Choroid plexus epithelial cell (primary cell): ENCODE measurements at regions not wholly inside any gene's neighbourhood (a gene's known extent, or its start where the extent isn't known, plus 50 kb on each side); places are given as distances from the start of the nearest gene placed in this dataset.

ENCODE experiments used
- DNase-seq: peaks from one replicate; pipeline ENCODE4 v3.0.0-alpha.2; 2010; ENCODE audit warnings: low read depth
- H3K4me3 ChIP-seq: 2 replicates; pipeline ENCODE4 v1.5.1; 2011; ENCODE audit warnings: low read depth, mild to moderate bottlenecking, control low read depth, low read length, moderate library complexity
- TF ChIP-seq, protein P1 (sequence below): conservative IDR thresholded peaks from 2 replicates; pipeline ENCODE4 v1.5.1; 2011; ENCODE audit warnings: low read depth, mild to moderate bottlenecking, control low read depth, inconsistent platforms, low read length, moderate library complexity

DNA sequence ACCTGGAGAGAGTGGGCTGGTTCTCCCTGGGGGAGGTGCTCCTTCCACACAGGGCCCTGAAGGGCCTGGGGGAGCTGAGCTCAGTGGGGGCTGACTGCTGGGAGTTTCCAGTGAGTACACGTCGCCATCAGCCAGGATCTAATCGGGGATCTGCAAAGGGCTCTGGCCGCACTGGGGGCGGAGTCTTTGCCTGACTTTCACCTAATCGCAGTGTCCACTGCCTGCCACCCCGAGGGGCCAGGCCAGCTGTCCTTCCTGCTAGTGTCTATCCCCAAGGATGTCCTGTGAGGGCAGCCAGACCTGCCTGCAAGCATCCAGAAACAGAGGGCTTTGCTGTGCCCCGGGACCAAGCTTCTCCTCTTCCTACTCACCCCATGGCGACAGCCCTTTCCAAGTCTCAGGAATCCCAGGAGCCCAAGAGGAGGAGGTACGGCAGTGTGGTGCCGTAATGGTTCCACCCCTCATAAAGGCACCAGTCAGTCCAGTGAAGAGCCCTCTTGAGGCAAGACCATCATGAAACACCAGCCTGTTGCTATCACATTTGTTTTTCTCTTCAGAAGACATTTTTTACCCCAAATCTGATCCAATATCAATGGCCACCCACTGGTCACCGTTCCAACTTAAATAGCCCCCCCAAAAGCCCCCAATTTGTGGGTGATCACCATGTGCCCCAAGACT lies 243.1 kb upstream of the ECI2 start:
- no peak for DNase-seq
- TF ChIP-seq, protein P1, sequence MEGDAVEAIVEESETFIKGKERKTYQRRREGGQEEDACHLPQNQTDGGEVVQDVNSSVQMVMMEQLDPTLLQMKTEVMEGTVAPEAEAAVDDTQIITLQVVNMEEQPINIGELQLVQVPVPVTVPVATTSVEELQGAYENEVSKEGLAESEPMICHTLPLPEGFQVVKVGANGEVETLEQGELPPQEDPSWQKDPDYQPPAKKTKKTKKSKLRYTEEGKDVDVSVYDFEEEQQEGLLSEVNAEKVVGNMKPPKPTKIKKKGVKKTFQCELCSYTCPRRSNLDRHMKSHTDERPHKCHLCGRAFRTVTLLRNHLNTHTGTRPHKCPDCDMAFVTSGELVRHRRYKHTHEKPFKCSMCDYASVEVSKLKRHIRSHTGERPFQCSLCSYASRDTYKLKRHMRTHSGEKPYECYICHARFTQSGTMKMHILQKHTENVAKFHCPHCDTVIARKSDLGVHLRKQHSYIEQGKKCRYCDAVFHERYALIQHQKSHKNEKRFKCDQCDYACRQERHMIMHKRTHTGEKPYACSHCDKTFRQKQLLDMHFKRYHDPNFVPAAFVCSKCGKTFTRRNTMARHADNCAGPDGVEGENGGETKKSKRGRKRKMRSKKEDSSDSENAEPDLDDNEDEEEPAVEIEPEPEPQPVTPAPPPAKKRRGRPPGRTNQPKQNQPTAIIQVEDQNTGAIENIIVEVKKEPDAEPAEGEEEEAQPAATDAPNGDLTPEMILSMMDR: no peak
- H3K4me3 ChIP-seq: no peak overlapping the region

DNA sequence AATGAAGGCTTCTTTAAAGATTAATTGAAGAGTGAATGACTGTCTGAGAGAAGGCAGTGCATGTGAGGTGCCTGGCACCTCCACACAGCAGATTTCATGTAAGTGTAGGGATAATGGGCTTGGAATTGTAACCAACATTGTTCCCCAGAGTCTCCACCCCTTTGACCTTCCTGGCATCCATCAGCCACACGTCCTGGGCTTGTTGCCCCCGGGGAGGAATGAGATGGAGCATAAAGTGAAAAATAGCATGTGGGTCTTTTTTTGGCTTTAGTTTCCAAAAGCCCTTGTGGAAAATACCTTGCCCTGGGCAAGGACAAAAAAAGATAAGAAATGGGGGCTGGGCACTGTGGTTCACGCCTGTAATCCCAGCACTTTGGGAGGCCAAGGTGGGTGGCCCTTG lies 242.2 kb upstream of the ECI2 start:
- no peak overlapping the region for H3K4me3 ChIP-seq
- DNase-seq: no peak
- TF ChIP-seq, protein P1: no peak

DNA sequence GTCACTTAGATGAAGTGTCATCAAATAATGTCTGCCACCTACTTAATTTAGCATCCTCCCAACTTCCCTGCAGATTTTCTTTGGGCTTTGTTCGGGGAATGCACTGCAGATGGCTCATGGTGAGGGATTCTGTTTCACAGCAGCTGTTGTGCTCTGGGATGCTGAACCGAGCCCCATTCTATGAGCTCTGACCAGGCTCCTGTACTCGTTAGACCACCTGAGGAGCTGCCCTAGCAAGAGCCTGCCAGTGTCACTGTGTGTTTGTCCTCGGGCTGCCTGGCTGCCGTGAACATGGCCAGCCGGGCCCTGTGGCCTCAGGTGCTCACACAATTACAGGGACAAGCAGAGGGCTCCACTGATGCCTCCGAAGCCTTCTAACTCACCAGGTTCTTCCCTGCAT lies 238.8 kb upstream of the ECI2 start:
- H3K4me3 ChIP-seq: no peak overlapping the region
- no peak for DNase-seq
- TF ChIP-seq, protein P1: no peak

DNA sequence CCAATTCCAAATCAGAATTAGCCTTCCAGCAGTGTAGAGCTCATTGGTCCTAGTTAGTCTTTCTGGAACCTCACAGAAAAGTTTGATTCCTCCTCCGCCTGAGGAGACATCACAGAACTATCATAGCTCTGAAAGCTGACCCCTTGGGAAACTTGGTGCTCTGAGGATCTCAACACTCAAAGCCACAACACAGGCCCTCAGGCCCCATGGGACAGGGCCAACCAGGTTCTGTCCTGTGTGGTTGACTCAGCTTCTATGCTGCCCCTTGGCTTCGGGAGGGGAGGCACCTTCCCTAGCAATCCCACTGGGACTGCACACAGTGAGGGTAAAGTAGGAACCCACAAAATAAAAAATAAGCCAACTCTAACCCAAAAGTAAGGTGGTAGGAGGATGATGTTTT lies 237.5 kb upstream of the ECI2 start:
- DNase-seq: no peak
- TF ChIP-seq, protein P1: no peak
- H3K4me3 ChIP-seq: no peak overlapping the region

DNA sequence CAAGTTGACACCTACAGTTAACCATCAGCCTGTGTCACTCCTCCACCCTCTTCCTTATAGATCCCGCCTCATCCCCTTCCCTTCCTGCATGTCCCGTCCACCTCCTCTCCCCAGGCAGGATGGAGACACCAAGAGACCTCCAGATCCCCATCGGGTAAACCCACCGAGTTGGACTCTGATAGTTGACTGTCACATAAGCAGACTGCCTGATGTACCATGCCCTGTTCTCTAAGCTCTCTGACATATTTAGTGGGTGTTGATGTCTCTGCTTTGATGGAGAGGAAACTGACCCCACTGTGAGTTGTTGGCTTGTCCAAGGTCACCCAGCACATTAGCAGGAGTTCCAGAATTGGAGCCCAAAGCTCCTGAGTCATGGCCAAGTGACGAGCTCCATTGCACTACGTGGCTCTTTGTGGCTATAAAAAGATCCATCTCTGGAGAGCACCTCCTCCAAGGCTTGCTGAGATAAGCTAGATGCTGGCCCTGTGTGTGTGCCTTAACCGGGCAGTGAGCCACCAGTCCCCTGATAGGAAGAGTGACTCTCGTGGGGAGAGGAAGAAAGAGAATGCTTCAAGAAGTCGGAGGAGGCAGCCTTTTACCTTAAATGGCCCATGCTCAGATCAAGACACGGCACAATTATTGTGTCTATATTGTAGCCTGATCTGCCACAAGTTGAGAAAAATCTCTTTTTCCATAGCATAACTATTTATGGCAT lies 236.0 kb upstream of the ECI2 start:
- peak; percentile 60 for DNase-seq
- TF ChIP-seq, protein P1: no peak
- H3K4me3 ChIP-seq: no peak overlapping the region

DNA sequence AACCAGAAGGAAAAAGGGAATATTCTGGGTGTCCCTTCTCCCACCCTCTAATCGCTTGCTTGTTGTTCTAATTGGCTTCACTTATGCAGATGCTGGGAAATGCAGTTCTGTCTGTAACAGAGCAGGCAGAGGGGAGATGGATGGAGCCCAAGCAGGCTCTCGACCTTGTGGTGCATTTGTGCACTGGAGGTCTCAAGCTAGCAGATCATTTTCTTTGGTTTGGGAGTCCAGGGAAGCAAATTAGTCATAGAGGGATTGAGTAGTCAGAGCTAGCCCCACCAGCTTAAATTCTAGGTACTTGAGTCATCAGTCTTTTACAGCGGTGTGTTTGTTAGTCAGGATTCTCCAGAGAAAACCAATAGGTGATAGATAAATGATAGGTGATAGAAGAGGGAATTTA lies 234.7 kb upstream of the ECI2 start:
- DNase-seq: peak; percentile 94
- H3K4me3 ChIP-seq: no peak overlapping the region
- TF ChIP-seq, protein P1: no peak

DNA sequence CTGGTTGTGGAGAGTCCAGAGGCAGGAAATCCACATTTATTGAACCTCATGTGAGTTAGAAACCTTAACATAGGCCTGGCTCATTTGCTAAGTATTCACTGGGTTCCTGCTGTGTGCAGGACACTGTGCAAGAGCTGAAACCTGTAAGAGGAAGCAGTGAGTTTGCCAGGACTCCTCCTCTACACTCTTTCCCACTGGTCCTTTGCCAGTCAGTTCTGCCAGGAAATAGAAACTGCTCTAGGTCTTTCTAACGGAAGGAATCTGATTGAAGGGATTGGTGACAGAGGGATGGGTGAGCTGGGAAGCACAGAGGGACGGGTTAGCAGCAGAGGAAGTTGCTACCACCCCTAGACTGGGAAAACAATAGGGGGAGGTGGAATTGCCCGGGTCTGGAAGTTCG lies 234.2 kb upstream of the ECI2 start:
- H3K4me3 ChIP-seq: no peak overlapping the region
- TF ChIP-seq, protein P1: no peak
- peak; percentile 89 for DNase-seq
